Caki2 (cell line): ENCODE measurements at regions not wholly inside any gene's neighbourhood (a gene's known extent, or its start where the extent isn't known, plus 50 kb on each side); places are given as distances from the start of the nearest gene placed in this dataset.
A peak's percentile ranks its signal among the peaks of the same experiment; 100 is the strongest.
"Not testable (repeated sequence)": the region's sequence is repeated elsewhere in the genome, so short reads cannot be mapped to it uniquely, and the experiment has no call there.

Experiments used
- DNase-seq: peaks from one replicate; pipeline ENCODE4 v3.0.0-alpha.2; 2015; ENCODE audit warnings: low read depth
- in situ Hi-C: cut with HindIII; loops from 2 replicates; pipeline ENCODE4 v1.10.0; 2016; ENCODE audit warnings: low sequenced_read_pairs, low pct_unique_long_range_greater_than_20kb, mixed read lengths

GRCh38 chr20:22944062-22944461 is 91.0 kb upstream of the SSTR4 start:
- no peak for DNase-seq
- in situ Hi-C loops = no loop called here

- no peak for DNase-seq
- in situ Hi-C loops = no loop called here
These were observed 90.2 kb upstream of the SSTR4 start for GRCh38 chr20:22944936-22945335.

GRCh38 chr20:22946596-22946995 is 88.5 kb upstream of the SSTR4 start:
- DNase-seq = no peak
- in situ Hi-C loops = no loop called here

GRCh38 chr20:22949331-22950109 is 85.6 kb upstream of the SSTR4 start:
- in situ Hi-C loops = no loop called here
- no peak for DNase-seq

GRCh38 chr20:22951966-22952365 is 83.1 kb upstream of the SSTR4 start:
- in situ Hi-C loops = no loop called here
- no peak for DNase-seq

- no peak for DNase-seq
These were observed 80.5 kb upstream of the SSTR4 start for GRCh38 chr20:22954661-22955060.

GRCh38 chr20:22958390-22958789 is 76.7 kb upstream of the SSTR4 start:
- in situ Hi-C loops = no loop called here

More at GRCh38 chr20:22954661-22955060, 80.5 kb upstream of the SSTR4 start:
- in situ Hi-C loops = no loop called here

GRCh38 chr20:22962567-22963439 is 72.3 kb upstream of the SSTR4 start:
- DNase-seq = peak; percentile 49
- in situ Hi-C loops = no loop called here

More at GRCh38 chr20:22958390-22958789, 76.7 kb upstream of the SSTR4 start:
- no peak for DNase-seq

- in situ Hi-C loops = no loop called here
- no peak for DNase-seq
These were observed 71.5 kb upstream of the SSTR4 start for GRCh38 chr20:22963581-22963980.

GRCh38 chr20:22966787-22967464 is 68.2 kb upstream of the SSTR4 start:
- DNase-seq = no peak
- in situ Hi-C loops = no loop called here

GRCh38 chr20:22967706-22968105 is 67.4 kb upstream of the SSTR4 start:
- in situ Hi-C loops, DNase-seq: not testable (repeated sequence)

- DNase-seq, in situ Hi-C loops: not testable (repeated sequence)
These were observed 66.1 kb upstream of the SSTR4 start for GRCh38 chr20:22969031-22969430.

GRCh38 chr20:22971077-22971476 is 64.0 kb upstream of the SSTR4 start:
- DNase-seq, in situ Hi-C loops: not testable (repeated sequence)

GRCh38 chr20:22974354-22974753 is 60.8 kb upstream of the SSTR4 start:
- in situ Hi-C loops = no loop called here
- peak; percentile 8 for DNase-seq

- DNase-seq = no peak
- in situ Hi-C loops = no loop called here
These were observed 57.9 kb upstream of the SSTR4 start for GRCh38 chr20:22977047-22977785.

- no peak for DNase-seq
- in situ Hi-C loops = no loop called here
These were observed 51.1 kb upstream of the SSTR4 start for GRCh38 chr20:22984008-22984407.

- in situ Hi-C loops = no loop called here
- no peak for DNase-seq
These were observed 50.5 kb upstream of the SSTR4 start for GRCh38 chr20:22984606-22985005.

GRCh38 chr20:22985239-22985778 is 49.8 kb upstream of the SSTR4 start:
- in situ Hi-C loops = no loop called here
- no peak for DNase-seq
